ENCODE measurements at regions not wholly inside any gene's neighbourhood (a gene's known extent, or its start where the extent isn't known, plus 50 kb on each side); places are given as distances from the start of the nearest gene placed in this dataset.

- POLR2A ChIA-PET (ENCODE audit: unreplicated experiment) = no interaction called here
- no peak overlapping the region for H3K4me2 ChIP-seq
- no peaks in the 10 kb centered on the region for H3K4me1 ChIP-seq (replicated peaks; ENCODE audit: insufficient read depth)
- CTCF ChIA-PET = no interaction called here
- H3K79me2 ChIP-seq (ENCODE audit: low read depth) = no peaks in the 10 kb centered on the region
- H3K27ac ChIP-seq = no peak overlapping the region
- no peak overlapping the region for H2AFZ ChIP-seq
- no peaks in the 10 kb centered on the region for H4K20me1 ChIP-seq (ENCODE audit: insufficient read depth)
- H3K9me2 ChIP-seq (ENCODE audit: insufficient read depth) = no peaks in the 10 kb centered on the region
- no peak for TF ChIP-seq CTCF (conservative IDR thresholded peaks at IDR 0.05)
- DNase-seq = no peak
- H3K9me3 ChIP-seq (ENCODE audit: insufficient read depth, low read depth) = 0 out of 2 replicates have a peak, but pooled peaks cover 5% of the 10 kb centered on the region
- peaks cover 71% of the 10 kb centered on the region for H3K27me3 ChIP-seq (ENCODE audit: insufficient read depth, low read depth)
- no peak overlapping the region for H3K4me3 ChIP-seq
- intact Hi-C loops (cut with micrococcal nuclease; ENCODE audit: unreplicated experiment) = no loop called here
- BruUV-seq (replicated peaks) = no TSS peak
- H3K36me3 ChIP-seq (ENCODE audit: low read depth) = no peaks in the 10 kb centered on the region
- H3F3A ChIP-seq (ENCODE audit: insufficient read depth, low read depth) = no peaks in the 10 kb centered on the region
Observed at GRCh38 chr13:112153364-112153763, 86.4 kb downstream of the SOX1 start.

- Histone ChIP-seq H3K27me3 (ENCODE audit: insufficient read depth, low read depth) (peaks cover 75% of the 10 kb centered on the region), H3F3A (ENCODE audit: insufficient read depth, low read depth) (no peaks in the 10 kb centered on the region), H3K36me3 (ENCODE audit: low read depth) (no peaks in the 10 kb centered on the region), H3K4me3 (no peak overlapping the region), H3K9me2 (ENCODE audit: insufficient read depth) (no peaks in the 10 kb centered on the region), H2AFZ (no peak overlapping the region), H3K27ac (no peak overlapping the region), H3K4me2 (no peak overlapping the region), H3K79me2 (ENCODE audit: low read depth) (no peaks in the 10 kb centered on the region), H4K20me1 (ENCODE audit: insufficient read depth) (no peaks in the 10 kb centered on the region), H3K4me1 (replicated peaks; ENCODE audit: insufficient read depth) (no peaks in the 10 kb centered on the region), H3K9me3 (ENCODE audit: insufficient read depth, low read depth) (0 out of 2 replicates have a peak, but pooled peaks cover 5% of the 10 kb centered on the region)
- no peak for DNase-seq
- TF ChIP-seq CTCF (conservative IDR thresholded peaks at IDR 0.05) = no peak
- TF ChIP-seq EZH2 (IDR thresholded peaks at IDR 0.05; ENCODE audit: low read depth) = no peak
- BruUV-seq (replicated peaks) = no TSS peak
- ChIA-PET CTCF (no interaction called here), POLR2A (ENCODE audit: unreplicated experiment) (no interaction called here)
- intact Hi-C loops (cut with micrococcal nuclease; ENCODE audit: unreplicated experiment) = no loop called here
Observed at GRCh38 chr13:112153846-112154245, 86.9 kb downstream of the SOX1 start.

GRCh38 chr13:112154301-112155060 lies 87.5 kb downstream of the SOX1 start:
- intact Hi-C loops (cut with micrococcal nuclease; ENCODE audit: unreplicated experiment) = no loop called here
- H4K20me1 ChIP-seq (ENCODE audit: insufficient read depth) = no peaks in the 10 kb centered on the region
- no peak overlapping the region for H3K4me3 ChIP-seq
- no peaks in the 10 kb centered on the region for H3K4me1 ChIP-seq (replicated peaks; ENCODE audit: insufficient read depth)
- H3K27ac ChIP-seq = no peak overlapping the region
- DNase-seq = no peak
- 0 out of 2 replicates have a peak, but pooled peaks cover 5% of the 10 kb centered on the region for H3K9me3 ChIP-seq (ENCODE audit: insufficient read depth, low read depth)
- no peaks in the 10 kb centered on the region for H3K36me3 ChIP-seq (ENCODE audit: low read depth)
- H2AFZ ChIP-seq = no peak overlapping the region
- no TSS peak for BruUV-seq (replicated peaks)
- H3F3A ChIP-seq (ENCODE audit: insufficient read depth, low read depth) = no peaks in the 10 kb centered on the region
- no peaks in the 10 kb centered on the region for H3K79me2 ChIP-seq (ENCODE audit: low read depth)
- peaks cover 82% of the 10 kb centered on the region for H3K27me3 ChIP-seq (ENCODE audit: insufficient read depth, low read depth)
- no peak overlapping the region for H3K4me2 ChIP-seq
- ChIA-PET POLR2A (ENCODE audit: unreplicated experiment) (no interaction called here), CTCF (no interaction called here)
- H3K9me2 ChIP-seq (ENCODE audit: insufficient read depth) = no peaks in the 10 kb centered on the region
- TF ChIP-seq CTCF (conservative IDR thresholded peaks at IDR 0.05) (no peak), EZH2 (IDR thresholded peaks at IDR 0.05; ENCODE audit: low read depth) (no peak)

Data from PC-9 (cell line).